Stimulated activated CD8-positive, alpha-beta memory T cell treated with anti-CD3 and anti-CD28 coated beads, Interleukin-12 subunit alpha, Interleukin-12 subunit beta, amount 100 ng/mL, for 4 hours (primary cell): ENCODE measurements at regions not wholly inside any gene's neighbourhood (a gene's known extent, or its start where the extent isn't known, plus 50 kb on each side); places are given as distances from the start of the nearest gene placed in this dataset.
"Not testable (repeated sequence)": the region's sequence is repeated elsewhere in the genome, so short reads cannot be mapped to it uniquely, and the experiment has no call there.

Source experiments
- DNase-seq: peaks from one replicate; pipeline ENCODE4 v3.0.0-alpha.2; 2020; ENCODE audit warnings: low read depth

DNA sequence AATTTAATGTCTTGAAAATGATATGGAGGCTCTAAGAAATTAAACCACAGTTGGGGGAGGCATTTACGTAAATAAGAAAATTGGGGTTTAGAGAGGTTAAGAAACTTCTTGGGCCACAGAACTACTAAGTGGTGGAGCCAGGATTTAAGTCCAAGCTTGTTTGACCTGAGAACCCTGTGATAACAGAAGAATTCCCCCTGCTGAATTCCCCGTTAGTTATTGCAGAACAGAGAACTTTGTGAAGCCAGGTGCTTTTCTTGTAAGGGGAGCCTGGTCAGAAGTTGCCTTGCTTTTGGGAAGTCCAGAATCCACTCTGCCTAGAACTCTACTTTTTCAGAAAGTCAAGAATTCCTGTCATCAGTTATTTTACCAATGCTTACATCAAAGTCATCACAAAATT lies 309.3 kb upstream of the SEMA6A start:
- no peak for DNase-seq

DNA sequence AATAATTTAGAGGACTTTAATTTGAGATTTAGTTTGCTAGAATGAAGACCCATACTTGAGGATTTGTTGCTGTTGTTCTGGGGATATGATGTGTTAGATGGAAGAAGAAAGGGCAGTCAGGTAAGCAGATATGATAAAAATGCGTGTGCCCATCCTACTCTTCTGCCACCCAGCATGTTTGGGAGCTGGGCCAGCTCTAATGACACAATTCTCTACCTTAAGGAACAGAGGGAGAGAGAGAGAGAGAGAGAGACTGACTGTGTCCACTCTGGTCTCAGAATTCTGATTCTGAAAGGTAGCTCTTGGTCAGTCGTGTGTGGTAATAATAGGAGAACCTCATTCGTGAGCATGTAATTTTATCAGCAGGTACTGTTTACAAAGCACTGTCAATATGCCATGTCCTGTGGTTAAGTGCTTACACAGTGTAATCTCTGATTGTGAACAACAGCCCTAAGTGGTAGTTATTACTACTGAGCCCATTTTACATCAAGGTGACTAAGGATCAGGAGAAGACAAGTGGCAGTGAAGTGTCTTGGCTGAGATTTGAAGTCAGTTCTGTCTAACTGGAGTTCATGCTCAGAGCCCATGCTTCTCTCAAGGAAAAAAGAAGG lies 307.4 kb upstream of the SEMA6A start:
- DNase-seq, result no peak

DNA sequence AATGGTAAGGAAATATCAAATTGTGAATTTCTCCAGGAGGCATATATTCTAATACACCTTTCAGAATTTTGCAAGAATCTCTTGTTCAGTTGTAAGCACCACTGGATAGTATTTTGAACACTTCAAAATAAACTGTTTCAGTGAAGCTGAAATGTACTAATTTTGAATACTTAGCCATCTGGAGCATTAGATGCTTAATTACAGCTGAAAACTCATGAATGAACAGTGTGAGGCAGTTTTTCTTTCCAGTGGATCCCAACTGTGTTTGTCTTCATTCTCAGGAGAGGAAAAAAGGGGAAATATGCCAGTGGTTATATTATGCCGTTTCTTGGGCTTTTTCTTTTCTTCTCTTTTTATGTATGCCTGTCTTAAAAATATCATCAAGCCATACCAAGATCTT lies 306.0 kb upstream of the SEMA6A start:
- no peak for DNase-seq

- no peak for DNase-seq
These were observed 305.5 kb upstream of the SEMA6A start for GRCh38 chr5:116880150-116880549.

GRCh38 chr5:116876240-116876840 lies 301.7 kb upstream of the SEMA6A start:
- DNase-seq, result no peak

- no peak for DNase-seq
These were observed 298.4 kb upstream of the SEMA6A start for GRCh38 chr5:116872986-116873385.

DNA sequence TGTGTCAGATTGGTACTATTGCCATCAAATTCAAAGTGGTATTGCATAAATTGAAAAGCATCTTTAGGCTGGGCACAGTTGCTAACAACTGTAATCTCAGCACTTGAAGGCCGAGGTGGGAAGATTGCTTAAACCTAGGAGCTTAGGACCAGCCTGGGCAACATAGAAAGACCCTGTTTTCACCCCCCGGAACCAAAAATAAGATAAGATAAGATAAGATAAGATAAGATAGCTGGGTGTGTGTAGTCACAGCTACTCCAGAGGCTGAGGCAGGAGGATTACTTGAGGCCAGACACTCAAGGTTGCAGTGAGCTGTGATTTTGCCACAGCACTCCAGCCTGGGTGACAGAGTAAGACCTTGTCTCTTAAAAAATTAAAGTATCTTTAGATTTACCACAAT lies 297.9 kb upstream of the SEMA6A start:
- no peak for DNase-seq

- DNase-seq, result not testable (repeated sequence)
These were observed 293.2 kb upstream of the SEMA6A start for GRCh38 chr5:116867825-116868224.

DNA sequence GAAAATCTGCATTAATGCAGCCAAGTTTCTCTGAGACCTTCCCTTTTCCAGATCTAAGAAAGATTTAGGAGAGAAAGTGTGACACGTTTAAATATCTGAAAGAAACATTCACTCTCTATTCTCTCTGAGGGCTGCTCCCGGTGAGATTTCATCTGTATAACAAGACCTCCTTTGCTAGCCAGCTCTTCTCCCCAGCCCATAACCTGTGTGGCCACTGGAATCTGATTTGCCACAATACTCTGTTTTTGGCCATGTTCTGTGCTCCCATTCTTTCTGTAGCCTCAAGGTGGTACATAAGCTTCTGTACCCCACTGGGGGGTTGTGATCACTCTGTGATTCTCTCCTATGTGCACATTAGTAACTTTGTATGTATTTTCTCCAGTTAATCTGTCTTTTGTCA lies 291.0 kb upstream of the SEMA6A start:
- no peak for DNase-seq

- DNase-seq, result no peak
These were observed 290.2 kb upstream of the SEMA6A start for GRCh38 chr5:116864838-116865190.

DNA sequence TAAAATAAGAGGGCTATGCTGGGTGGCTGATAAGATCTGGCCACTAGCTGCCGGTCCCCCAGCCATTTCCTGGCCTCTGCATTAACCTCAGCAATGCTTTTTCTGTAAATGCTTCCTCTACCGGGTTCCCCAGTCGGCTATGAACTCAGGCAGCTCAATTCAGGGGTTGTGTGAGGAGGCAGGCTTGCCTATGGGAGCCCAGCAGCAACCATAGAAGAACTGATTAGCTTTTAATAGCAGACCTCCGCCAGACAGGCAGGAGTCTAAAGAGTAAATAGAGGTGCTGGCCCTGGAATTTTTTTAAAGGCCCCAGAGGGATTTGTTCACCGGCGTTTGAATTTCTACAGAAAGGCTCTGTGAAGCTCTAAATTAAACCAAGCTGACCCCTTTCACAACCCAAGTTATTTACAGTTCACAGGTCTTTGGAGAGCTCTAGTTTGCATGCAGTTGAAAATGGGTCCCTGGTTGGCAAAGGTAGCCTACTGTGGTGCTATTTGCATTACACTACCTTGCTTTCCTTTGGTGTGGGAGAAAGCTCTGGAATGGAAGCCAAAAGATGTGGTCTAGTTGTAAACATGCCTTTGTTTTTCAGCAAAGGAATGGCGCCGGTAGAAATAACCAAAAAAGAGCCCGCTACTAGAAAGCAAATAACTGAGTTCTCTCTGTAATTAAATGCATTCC lies 289.7 kb upstream of the SEMA6A start:
- DNase-seq, result no peak

DNA sequence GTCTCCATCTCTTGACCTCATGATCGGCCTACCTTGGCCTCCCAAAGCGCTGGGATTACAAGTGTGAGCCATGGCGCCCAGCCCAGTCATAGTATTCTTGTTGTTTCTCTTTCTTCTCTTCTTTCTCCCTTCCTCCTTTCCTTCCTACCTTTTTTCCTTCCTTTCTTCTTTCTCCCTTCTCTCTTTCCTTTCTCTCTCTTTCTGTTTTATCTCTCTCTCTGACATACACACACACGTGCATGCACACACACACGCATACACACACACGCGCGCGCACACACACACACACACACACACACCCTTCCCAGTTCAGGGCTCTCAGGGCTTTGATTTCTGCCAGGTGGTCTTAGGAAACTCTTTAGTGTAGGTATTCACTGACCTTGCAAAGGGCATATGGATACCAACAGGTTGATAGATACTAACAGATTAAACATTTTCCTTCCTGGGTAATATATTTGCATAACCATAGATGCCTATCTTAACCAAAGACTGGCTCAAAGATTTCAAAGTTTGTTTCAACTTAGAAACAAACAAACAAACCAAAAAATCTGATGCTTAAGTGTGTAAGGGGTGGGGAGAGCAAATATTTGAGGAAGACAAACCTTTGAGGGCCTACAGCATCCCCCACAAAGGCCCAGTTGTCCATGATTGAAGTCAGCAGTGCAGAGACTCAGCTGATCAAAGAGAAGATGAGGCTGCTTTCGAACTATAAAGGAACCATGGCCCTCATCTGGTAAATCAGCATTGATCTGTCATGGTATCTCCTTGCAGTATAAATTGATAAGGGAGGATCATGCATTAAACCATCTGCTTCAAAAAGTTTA lies 288.2 kb upstream of the SEMA6A start:
- no peak for DNase-seq

DNA sequence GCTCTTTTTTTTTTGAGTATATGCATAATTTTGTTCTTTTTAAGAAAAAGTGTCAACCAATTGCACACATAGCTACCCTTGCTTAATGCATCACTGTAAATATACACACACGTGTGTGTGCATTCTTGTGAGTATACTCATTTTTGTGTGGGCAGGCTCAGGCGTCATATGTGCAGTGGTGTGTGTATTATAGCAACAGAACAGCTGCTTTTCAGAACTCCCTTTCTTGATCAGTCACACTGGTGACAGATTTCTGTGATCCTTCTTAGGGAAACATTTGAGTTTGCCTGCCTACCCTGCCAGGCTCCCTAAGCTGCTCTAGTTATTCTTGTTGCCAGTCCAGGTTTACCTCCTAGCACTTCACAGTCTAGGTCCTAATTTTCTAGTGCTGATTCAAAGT lies 287.0 kb upstream of the SEMA6A start:
- DNase-seq, result no peak

DNA sequence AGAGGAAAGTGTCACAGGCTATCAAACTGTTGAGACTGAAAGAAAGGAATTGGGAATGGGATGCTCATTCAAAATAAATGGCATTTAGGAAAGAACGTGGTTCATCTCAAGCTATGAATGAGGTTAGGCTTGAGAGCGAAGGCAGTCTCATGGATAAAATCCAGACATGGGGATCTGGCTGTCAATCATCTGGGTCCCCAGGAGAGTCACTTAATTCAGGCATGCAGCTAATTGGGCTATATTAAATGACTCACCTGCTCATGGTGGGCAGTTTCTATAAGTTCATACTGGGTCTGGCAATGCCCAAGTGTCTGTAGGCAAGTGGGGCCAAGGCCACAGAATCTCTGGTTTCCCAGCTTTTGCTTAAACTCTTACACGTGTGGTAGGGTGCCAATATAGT lies 286.5 kb upstream of the SEMA6A start:
- no peak for DNase-seq

- no peak for DNase-seq
These were observed 285.2 kb upstream of the SEMA6A start for GRCh38 chr5:116859666-116860320.

- no peak for DNase-seq
These were observed 284.2 kb upstream of the SEMA6A start for GRCh38 chr5:116858705-116859333.

- not testable (repeated sequence) for DNase-seq
These were observed 283.4 kb upstream of the SEMA6A start for GRCh38 chr5:116858020-116858419.

GRCh38 chr5:116856271-116856670 lies 281.6 kb upstream of the SEMA6A start:
- no peak for DNase-seq

DNA sequence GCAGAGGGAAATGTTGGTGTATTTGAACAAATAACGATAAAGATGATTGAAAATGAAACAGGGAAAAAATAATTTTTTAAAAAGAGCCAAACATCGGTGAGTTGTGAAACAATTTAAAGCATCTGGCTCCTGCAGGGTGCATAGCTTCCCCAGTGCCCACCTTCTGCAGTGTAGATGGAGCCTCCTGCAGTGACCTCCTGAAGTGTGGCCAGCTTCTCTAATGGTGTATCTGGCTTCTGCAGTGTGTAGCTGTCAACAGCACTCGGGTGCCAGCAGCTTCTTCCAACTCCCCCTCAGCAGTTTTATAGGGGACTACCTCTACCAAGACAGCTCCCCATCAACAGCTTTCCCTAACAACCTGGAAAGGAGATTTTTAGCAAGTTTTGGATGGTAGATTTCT lies 279.4 kb upstream of the SEMA6A start:
- no peak for DNase-seq

DNA sequence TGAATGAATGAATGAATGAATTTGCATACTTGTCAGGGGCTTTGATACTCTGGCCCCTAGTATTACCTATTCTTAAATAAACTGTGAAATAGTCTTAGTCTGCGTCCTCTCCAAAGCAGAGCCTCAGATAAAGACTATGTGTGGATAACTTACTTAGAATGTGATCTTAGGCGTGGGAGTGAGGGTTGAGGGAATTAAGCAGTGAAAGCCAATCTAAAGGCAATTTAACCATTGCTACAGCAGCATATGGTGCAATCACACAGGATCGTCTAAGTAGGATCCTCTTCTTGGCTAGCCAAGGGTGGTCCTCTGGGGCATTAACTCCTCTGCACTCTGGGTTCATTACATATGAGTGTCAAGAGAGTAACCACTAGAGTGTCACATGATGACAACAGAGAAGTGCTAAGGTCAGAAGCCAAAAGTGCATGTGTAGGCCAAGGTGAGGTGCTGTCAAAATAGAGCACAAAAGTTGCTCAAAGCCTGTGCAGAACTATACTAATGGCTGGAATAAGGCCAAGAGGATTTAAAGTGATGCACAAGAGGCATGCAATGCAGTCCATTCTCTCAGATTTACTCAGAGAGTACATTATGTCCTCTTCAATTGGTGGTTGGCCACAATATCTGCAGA lies 274.4 kb upstream of the SEMA6A start:
- no peak for DNase-seq

DNA sequence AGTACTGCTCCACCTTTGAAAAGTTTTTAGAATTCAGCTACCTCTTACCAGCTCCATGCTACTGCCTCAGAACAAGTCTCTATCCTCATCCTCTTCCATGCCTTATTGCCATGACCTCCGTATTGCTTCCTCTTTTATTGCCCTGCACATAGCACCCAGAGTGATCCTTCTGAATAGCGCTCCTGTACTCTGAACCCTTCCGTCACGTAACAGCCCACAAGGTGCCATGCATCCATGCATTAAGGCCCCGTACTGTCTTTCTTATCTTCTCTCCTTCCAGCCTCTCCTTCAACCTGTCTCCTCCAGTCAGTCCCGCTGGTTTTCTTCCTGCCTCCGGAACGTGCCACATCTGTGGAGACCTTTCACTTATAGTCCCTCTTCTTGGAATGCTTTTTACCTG lies 273.3 kb upstream of the SEMA6A start:
- DNase-seq, result no peak
